ENCODE measurements at regions not wholly inside any gene's neighbourhood (a gene's known extent, or its start where the extent isn't known, plus 50 kb on each side); places are given as distances from the start of the nearest gene placed in this dataset.
A peak's percentile ranks its signal among the peaks of the same experiment; 100 is the strongest.

- DNase-seq (ENCODE audit: low read depth) = no peak
These were observed 349.3 kb upstream of the SLC14A2 start for GRCh38 chr18:45266023-45266422.

- DNase-seq (ENCODE audit: low read depth) = no peak
These were observed 347.7 kb upstream of the SLC14A2 start for GRCh38 chr18:45267622-45268021.

GRCh38 chr18:45268583-45268982 is 346.7 kb upstream of the SLC14A2 start:
- no peak for DNase-seq (ENCODE audit: low read depth)

- DNase-seq (ENCODE audit: low read depth) = no peak
These were observed 344.9 kb upstream of the SLC14A2 start for GRCh38 chr18:45270289-45270771.

- DNase-seq (ENCODE audit: low read depth) = no peak
These were observed 341.2 kb upstream of the SLC14A2 start for GRCh38 chr18:45274026-45274425.

GRCh38 chr18:45275367-45276113 is 339.7 kb upstream of the SLC14A2 start:
- DNase-seq (ENCODE audit: low read depth) = no peak

GRCh38 chr18:45276878-45277277 is 338.4 kb upstream of the SLC14A2 start:
- no peak for DNase-seq (ENCODE audit: low read depth)

GRCh38 chr18:45277908-45278307 is 337.4 kb upstream of the SLC14A2 start:
- DNase-seq (ENCODE audit: low read depth) = no peak

GRCh38 chr18:45280481-45281276 is 334.6 kb upstream of the SLC14A2 start:
- DNase-seq (ENCODE audit: low read depth) = no peak

GRCh38 chr18:45282101-45282812 is 333.0 kb upstream of the SLC14A2 start:
- no peak for DNase-seq (ENCODE audit: low read depth)

- DNase-seq (ENCODE audit: low read depth) = no peak
These were observed 331.1 kb upstream of the SLC14A2 start for GRCh38 chr18:45284174-45284573.

- no peak for DNase-seq (ENCODE audit: low read depth)
These were observed 330.4 kb upstream of the SLC14A2 start for GRCh38 chr18:45284851-45285250.

- no peak for DNase-seq (ENCODE audit: low read depth)
These were observed 330.0 kb upstream of the SLC14A2 start for GRCh38 chr18:45285251-45285650.

GRCh38 chr18:45286431-45286830 is 328.8 kb upstream of the SLC14A2 start:
- DNase-seq (ENCODE audit: low read depth) = no peak

- no peak for DNase-seq (ENCODE audit: low read depth)
These were observed 327.7 kb upstream of the SLC14A2 start for GRCh38 chr18:45287531-45287930.

GRCh38 chr18:45290364-45290763 is 324.9 kb upstream of the SLC14A2 start:
- DNase-seq (ENCODE audit: low read depth) = no peak

- DNase-seq (ENCODE audit: low read depth) = peak; percentile 20
These were observed 323.4 kb upstream of the SLC14A2 start for GRCh38 chr18:45291621-45292615.

GRCh38 chr18:45295388-45295787 is 319.9 kb upstream of the SLC14A2 start:
- no peak for DNase-seq (ENCODE audit: low read depth)

- no peak for DNase-seq (ENCODE audit: low read depth)
These were observed 316.3 kb upstream of the SLC14A2 start for GRCh38 chr18:45298986-45299385.

GRCh38 chr18:45303026-45303425 is 312.2 kb upstream of the SLC14A2 start:
- DNase-seq (ENCODE audit: low read depth) = no peak

GRCh38 chr18:45304558-45304957 is 310.7 kb upstream of the SLC14A2 start:
- no peak for DNase-seq (ENCODE audit: low read depth)

Measured in non-pigmented ciliary epithelial cell (primary cell).